Heart left ventricle (tissue), 13 donors: ENCODE measurements at regions not wholly inside any gene's neighbourhood (a gene's known extent, or its start where the extent isn't known, plus 50 kb on each side); places are given as distances from the start of the nearest gene placed in this dataset.

Source experiments
- POLR2A ChIP-seq, 2 donors: fragments of 450-650 bp; IDR thresholded peaks; one replicate each; pipeline ENCODE4 v1.6.1; 2017; ENCODE audit warnings: antibody characterized with exemption in 2 of 2, mild to moderate bottlenecking in 2 of 2, moderate library complexity in 2 of 2
- TF ChIP-seq, protein P1 (sequence below), 12 donors: fragments of 200-600 bp; sonication (generic) in 4 of 12; IDR thresholded peaks; one replicate each; pipeline versions ENCODE4 v1.5.0 to v1.8.0; 2018 to 2022; ENCODE audit warnings: antibody characterized with exemption in 12 of 12, mild to moderate bottlenecking in 5 of 12
- donor health status: ischemic (EF 13 %, LVEDD 7.1; RV severe dilation, severe dysfunction).
- donor health status: DM: no; HTN: yes; CAD: no.
- donor health status: DM: no; HTN: no; CAD: no.
- donor health status: ischemic (EF 25% LVEDD 6.9; RV normal size, moderate dysfunction).
- donor health status: ischemic (EF 25% LVEDD 5.7; RV mildly dilated, moderate dysfunction).
- donor health status: ischemic (EF 35%, LVEDD 5.7; RV mildly dilated, moderate dysfunction).
- donor health status: nonischemic (EF 11% LVEDD 7.7; RV severe dilation, severe dysfunction).
- donor health status: DM: yes; HTN: yes; CAD: no.
- donor health status: PGD.
- donor health status: ischemic (EF 29% LVEDD 5.4; RV normal size, mild dysfunction).
- donor health status: nonischemic (EF 23%, LVEDD 6.1; RV moderate dilation, normal function).

GRCh38 chr15:67922106-67922675, 82.3 kb upstream of the RNU6-1 start:
- TF ChIP-seq, protein P1, sequence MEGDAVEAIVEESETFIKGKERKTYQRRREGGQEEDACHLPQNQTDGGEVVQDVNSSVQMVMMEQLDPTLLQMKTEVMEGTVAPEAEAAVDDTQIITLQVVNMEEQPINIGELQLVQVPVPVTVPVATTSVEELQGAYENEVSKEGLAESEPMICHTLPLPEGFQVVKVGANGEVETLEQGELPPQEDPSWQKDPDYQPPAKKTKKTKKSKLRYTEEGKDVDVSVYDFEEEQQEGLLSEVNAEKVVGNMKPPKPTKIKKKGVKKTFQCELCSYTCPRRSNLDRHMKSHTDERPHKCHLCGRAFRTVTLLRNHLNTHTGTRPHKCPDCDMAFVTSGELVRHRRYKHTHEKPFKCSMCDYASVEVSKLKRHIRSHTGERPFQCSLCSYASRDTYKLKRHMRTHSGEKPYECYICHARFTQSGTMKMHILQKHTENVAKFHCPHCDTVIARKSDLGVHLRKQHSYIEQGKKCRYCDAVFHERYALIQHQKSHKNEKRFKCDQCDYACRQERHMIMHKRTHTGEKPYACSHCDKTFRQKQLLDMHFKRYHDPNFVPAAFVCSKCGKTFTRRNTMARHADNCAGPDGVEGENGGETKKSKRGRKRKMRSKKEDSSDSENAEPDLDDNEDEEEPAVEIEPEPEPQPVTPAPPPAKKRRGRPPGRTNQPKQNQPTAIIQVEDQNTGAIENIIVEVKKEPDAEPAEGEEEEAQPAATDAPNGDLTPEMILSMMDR (IDR thresholded peaks at IDR 0.05): no peak
- TF ChIP-seq POLR2A (IDR thresholded peaks at IDR 0.05): no peak
